ENCODE measurements at regions not wholly inside any gene's neighbourhood (a gene's known extent, or its start where the extent isn't known, plus 50 kb on each side); places are given as distances from the start of the nearest gene placed in this dataset.

DNA sequence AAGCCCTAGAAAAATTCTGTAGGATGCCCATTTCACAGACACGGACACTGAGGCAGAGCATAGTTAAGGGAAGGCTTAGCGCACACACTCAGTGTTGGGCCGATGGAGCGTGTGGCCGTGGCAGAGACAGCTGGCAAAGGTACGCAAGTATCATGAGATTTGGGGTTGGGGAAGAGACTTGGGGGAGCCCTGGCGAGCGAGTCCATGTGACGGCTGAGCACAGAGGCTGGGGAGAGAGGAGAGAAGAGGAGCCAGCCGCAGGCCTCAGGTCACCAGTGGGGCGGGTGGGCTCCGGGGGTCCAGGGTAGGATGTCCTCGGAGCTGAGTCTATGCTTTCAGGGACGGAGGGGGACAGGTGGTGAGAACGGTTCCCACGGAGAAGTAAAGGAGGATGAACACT, 311.3 kb downstream of the CTTN start:
- DNase-seq (ENCODE audit: low spot score), result no peak
- in situ Hi-C loops (cut with MboI; ENCODE audit: low sequenced_read_pairs, unreplicated experiment), result no loop called here
- TF ChIP-seq, protein P1, sequence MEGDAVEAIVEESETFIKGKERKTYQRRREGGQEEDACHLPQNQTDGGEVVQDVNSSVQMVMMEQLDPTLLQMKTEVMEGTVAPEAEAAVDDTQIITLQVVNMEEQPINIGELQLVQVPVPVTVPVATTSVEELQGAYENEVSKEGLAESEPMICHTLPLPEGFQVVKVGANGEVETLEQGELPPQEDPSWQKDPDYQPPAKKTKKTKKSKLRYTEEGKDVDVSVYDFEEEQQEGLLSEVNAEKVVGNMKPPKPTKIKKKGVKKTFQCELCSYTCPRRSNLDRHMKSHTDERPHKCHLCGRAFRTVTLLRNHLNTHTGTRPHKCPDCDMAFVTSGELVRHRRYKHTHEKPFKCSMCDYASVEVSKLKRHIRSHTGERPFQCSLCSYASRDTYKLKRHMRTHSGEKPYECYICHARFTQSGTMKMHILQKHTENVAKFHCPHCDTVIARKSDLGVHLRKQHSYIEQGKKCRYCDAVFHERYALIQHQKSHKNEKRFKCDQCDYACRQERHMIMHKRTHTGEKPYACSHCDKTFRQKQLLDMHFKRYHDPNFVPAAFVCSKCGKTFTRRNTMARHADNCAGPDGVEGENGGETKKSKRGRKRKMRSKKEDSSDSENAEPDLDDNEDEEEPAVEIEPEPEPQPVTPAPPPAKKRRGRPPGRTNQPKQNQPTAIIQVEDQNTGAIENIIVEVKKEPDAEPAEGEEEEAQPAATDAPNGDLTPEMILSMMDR (IDR thresholded peaks at IDR 0.05; ENCODE audit: borderline replicate concordance, control extremely low read depth, extremely low read depth, insufficient read depth, missing control alignments), result no peak

GRCh38 chr11:70710192-70710591, 311.9 kb downstream of the CTTN start:
- TF ChIP-seq, protein P1 (IDR thresholded peaks at IDR 0.05; ENCODE audit: borderline replicate concordance, control extremely low read depth, extremely low read depth, insufficient read depth, missing control alignments), result no peak
- in situ Hi-C loops (cut with MboI; ENCODE audit: low sequenced_read_pairs, unreplicated experiment), result no loop called here
- DNase-seq (ENCODE audit: low spot score), result no peak

DNA sequence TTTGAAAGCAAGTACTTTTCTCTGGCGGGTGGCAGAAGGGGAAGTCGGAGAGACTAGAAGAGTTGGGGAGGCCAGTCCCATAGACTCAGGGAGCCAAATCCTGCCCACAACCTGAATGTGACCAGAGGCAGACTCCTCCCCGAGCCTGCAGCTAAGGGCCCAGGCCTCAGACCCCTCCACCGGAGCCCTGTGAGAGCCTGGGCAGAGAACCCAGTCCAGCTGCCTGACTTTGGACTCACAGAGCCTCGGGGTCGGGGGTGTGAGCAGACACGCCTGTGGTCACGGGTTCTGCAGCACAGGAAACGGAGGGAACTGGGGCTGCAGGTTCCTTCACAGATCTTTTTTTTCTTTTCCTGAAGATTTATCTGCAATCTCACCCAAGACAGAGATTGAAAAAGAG, 312.3 kb downstream of the CTTN start:
- in situ Hi-C loops (cut with MboI; ENCODE audit: low sequenced_read_pairs, unreplicated experiment), result no loop called here
- no peak for DNase-seq (ENCODE audit: low spot score)
- TF ChIP-seq, protein P1 (IDR thresholded peaks at IDR 0.05; ENCODE audit: borderline replicate concordance, control extremely low read depth, extremely low read depth, insufficient read depth, missing control alignments), result no peak

DNA sequence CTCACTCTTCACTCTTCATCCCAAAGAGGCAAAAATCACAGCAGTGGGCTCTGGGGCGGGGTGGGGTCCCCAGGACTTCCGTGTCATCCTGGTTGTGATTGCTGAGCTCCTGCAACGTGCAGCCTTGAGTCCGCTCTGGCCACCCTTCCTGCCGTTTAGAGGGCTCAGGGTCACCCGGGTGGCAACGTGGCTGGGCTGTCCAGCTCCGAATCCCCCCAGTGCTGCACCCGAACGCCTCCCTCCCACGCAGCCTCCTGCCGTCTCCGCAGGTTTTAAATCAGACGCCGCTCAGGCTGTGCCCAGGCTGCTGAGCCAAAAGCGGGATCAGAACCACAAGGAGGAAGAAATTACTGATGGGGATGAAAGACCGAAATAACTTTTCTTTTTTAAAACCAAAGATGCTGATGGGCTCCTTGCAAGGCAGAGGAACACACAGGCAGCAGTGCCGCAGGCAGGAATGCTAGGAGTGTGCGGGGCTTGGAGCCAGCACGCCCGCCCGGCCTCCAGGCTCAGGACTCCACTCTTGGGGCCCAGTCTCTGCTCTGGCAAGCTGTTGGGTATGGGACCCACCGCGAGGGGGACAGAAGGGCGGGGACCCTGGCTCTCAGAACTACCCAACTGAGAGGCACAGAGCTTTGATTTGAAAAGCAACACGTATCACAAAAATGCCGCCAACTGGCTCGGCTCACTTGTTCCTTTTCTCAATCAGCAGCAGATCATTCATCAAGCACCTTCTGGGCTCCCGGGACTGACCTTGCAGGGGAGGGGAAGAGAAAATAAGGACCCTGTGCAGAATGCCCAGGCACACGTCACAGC, 313.0 kb downstream of the CTTN start:
- in situ Hi-C loops (cut with MboI; ENCODE audit: low sequenced_read_pairs, unreplicated experiment), result no loop called here

DNA sequence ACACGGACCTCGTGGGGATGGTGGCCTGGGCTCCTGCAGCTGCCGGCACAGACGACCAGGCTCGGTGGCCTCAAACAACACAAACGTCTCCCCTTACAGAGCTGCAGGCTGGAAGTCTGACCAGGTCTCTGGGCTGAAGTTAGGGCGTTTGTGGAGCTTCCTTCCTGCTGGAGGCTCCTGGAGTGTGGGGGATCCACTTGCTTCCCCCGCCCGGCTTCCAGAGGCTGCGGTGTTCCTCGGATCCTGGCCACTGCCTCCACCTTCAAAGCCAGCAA, 313.5 kb downstream of the CTTN start:
- DNase-seq (ENCODE audit: low spot score), result no peak
- in situ Hi-C loops (cut with MboI; ENCODE audit: low sequenced_read_pairs, unreplicated experiment), result no loop called here
- TF ChIP-seq, protein P1 (IDR thresholded peaks at IDR 0.05; ENCODE audit: borderline replicate concordance, control extremely low read depth, extremely low read depth, insufficient read depth, missing control alignments), result no peak

More for the DNA sequence above, 313.0 kb downstream of the CTTN start:
- TF ChIP-seq, protein P1 (IDR thresholded peaks at IDR 0.05; ENCODE audit: borderline replicate concordance, control extremely low read depth, extremely low read depth, insufficient read depth, missing control alignments), result no peak
- no peak for DNase-seq (ENCODE audit: low spot score)

- DNase-seq (ENCODE audit: low spot score), result no peak
- in situ Hi-C loops (cut with MboI; ENCODE audit: low sequenced_read_pairs, unreplicated experiment), result no loop called here
- TF ChIP-seq, protein P1 (IDR thresholded peaks at IDR 0.05; ENCODE audit: borderline replicate concordance, control extremely low read depth, extremely low read depth, insufficient read depth, missing control alignments), result no peak
These were observed 314.1 kb downstream of the CTTN start for GRCh38 chr11:70712471-70712870.
